HG03045 (cell line): ENCODE measurements at regions not wholly inside any gene's neighbourhood (a gene's known extent, or its start where the extent isn't known, plus 50 kb on each side); places are given as distances from the start of the nearest gene placed in this dataset.

ENCODE experiments used
- ATAC-seq: cut with Tn5 transposase; IDR thresholded peaks from one replicate; pipeline ENCODE4 v1.9.1; 2021; ENCODE audit warnings: mild to moderate bottlenecking, moderate library complexity; ENCODE audit not compliant: unreplicated experiment

DNA sequence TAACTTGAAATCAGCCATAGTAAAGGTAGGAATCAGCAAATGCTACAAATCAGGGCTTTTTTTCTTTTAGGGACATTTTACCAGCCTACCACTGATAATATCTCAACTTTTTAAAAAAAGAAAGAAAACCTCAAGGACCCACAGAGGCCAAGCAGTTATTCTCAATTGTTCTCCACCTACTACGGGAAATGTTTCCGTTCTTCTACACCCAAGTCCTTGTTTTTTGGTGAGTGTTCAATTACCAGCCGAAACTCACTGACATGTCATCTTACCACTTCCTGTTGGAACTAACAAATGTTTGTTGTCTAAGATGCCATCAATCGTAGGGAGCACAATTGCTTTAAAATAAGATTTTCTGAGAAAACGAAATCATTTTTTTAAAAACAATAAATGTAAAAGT, 50.2 kb upstream of the CDK1 start:
- no peak for ATAC-seq

DNA sequence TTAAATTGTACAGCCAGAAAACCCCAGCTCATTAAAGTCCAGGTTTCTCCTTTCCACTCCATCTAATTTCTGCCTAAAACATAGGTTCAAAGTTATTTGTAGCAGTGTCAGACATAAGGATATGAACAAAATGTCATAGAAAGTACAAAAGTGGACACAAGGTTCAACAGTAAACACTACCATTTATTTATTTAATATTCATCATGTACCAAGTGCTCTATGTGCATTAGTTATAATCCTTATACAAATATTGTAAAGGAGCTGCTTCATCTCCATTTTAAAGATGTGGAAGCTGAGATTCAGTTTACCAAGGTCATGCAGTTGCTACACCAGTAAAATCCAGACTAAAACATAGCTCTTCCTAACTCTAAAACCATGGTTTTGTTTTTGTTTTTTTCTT, 52.0 kb upstream of the CDK1 start:
- no peak for ATAC-seq

DNA sequence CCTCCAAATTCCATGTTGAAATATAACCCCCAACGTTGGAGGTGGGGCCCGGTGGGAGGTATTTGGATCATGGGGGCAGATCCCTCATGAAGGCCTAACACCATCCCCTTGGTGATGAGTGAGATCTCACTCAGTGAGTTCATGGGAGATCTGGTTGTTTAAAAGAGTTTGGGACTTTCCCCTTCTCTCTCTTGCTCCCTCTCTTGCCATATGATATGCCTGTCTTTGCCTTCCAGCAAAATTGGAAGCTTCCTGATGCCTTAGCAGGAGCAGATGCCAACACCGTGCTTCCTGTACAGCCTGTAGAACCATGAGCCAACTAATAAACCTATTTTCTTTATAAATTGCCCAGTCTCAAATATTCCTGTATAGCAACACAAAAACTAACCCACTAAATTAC, 55.7 kb upstream of the CDK1 start:
- no peak for ATAC-seq

DNA sequence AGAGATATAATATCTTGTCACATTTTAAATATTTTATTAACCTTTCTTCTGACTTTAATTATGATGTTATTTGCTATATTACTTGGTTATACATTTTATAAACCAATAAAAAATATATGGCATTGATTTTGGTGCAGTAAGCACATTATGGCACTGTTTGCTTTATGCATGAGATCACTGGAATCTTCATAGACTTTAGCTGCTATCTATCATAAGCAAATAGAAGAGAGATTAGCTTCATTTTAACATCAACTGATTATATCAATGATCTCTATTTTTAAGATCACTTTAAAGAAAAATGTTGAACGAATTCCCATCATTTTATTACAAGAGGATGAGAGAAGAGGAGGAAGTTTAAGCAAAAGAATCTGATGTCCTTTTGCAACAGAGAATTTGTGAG, 58.6 kb upstream of the CDK1 start:
- ATAC-seq = no peak

DNA sequence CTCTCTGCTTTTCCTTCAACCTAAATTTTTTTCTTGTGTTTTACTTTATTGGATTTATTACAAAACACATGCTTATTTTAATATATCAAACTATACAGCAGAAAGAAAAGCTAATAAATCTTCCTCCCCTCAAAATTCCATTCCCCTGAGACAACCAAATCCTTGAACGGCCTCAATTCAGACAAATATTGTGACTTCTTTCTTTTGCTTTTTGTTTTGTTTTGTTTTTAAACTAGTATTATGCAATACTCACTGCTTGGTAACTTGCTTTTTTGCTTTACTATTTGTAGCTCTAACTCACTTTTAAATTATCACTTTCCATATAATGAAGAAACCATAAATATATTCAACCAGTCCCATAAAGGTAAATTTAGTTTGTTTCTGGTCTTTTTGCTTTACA, 59.4 kb upstream of the CDK1 start:
- no peak for ATAC-seq

DNA sequence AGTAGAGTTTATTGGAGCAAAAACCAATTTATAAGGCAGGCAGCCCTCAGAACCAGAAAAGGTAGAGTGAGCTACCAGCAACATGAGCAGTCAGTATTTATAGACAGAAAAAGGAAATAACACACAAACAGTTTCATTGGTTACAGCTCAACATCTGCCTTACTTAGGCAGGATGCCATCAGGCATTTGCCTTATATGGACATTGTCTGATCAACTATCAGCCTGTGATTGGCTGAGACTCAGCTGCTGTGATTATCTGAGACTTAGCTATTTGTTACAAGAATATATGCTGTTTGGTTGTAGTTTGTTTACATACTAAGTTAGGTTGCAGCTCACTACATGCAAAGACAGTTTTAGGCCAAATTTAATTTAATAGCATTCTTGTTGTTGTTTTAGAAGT, 60.4 kb upstream of the CDK1 start:
- peak; percentile 94 for ATAC-seq

DNA sequence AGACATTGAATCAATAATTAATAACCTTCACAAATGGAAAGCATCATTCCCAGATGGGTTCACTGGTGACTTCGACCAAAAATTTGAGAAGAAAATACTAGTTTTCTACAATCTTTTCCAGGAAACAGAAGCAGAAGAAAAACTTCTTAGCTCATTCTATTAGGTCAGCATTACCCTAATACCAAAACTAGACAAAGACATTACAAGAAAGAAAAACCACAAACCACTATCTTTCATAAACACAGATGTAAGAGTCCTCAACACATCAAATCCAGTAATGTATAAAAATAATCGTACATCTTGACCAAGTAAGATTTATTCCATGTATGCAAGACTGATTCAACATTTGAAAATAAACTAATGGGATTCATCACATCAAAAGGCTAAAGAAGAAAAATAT, 64.0 kb upstream of the CDK1 start:
- ATAC-seq = peak; percentile 56

DNA sequence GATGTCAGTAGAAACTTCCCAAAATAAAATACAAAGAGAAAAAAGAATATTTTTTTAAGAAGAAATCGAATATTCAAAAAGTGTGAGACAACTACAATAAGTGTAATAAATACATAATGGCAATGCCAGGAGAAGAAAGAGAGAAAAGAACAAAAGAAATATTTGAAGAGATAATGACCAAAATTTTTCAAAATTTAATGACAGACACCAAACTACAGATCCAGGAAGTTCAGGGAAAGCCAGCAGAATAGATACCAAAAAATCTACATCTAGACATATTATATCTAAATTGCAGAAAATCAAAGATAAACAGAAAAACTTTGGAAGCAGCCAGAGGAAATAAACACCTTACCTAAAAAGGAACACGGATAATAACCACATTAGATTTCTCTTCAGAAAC, 66.8 kb upstream of the CDK1 start:
- no peak for ATAC-seq

DNA sequence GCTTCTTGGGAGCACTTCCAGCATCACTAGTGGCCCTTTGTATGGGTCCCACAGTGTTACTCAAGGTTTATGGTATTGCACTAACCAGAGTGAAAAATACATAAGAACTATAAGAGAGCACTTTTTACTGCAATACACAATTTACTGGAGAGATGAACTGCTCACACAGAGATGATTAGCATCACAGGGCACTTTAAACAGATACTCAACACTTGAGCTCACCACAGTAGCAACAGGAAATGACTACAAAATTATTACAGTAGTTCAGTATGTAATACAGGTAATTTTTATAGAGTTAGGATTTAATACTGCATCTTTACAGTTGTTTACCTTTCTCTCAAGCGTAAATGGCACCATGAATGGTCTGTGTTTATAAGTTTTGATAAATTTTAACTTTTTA, 68.2 kb upstream of the CDK1 start:
- ATAC-seq = no peak

DNA sequence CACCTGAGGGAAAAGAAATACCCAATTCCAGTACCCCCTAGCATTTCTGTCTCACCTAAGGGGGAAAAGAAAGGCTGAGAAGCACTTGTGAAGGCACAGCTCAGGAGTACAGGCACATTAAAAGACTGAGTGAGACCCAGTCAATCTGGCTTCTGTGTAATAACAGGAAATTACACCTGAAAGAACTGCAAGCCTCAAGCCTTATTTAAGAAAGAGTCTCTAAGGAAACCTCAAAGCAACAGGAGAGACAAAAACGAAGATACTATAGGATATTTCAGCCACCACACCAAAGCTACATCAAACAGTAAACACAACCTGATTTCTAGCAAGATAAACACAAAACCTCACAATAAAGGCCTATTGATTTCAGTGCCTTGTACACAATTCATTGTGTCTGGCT, 69.6 kb upstream of the CDK1 start:
- no peak for ATAC-seq

DNA sequence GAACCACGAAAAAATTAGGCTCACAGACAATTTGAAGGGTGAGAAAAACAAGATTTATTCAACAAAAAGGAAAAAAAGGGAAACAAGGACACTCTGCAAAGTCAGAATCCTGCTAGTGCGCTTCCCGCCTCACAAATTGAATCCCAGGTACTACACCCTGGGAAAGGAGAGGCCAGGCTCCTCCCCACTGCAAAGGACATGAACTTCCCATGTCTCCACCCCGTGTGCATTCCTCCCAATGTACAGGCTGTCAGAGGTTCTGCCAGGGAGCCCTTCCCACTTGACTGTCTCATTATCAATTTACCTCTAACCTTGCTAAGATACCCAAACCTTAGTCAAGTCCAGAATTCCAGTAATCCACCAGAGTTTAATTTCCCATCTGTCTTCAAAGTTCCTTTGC, 70.4 kb upstream of the CDK1 start:
- ATAC-seq = no peak

DNA sequence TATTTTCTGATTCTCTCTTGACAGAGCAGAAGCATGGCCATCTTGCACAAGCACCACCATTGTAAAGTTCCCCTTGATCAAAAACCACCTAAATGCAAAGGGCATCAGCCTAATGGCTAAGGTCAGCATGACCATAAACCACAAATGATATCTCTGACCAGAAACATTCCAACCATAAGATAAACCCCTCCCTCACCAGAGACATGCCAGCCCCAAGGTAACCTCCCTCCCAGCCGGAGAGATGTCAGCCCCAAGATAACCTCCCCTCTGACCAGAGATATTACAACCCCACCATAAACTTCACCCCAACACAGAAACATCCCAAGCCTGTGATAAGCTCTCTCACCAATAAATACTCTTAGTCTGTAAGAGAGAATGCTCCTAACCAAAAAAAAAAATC, 72.1 kb upstream of the CDK1 start:
- ATAC-seq = no peak

DNA sequence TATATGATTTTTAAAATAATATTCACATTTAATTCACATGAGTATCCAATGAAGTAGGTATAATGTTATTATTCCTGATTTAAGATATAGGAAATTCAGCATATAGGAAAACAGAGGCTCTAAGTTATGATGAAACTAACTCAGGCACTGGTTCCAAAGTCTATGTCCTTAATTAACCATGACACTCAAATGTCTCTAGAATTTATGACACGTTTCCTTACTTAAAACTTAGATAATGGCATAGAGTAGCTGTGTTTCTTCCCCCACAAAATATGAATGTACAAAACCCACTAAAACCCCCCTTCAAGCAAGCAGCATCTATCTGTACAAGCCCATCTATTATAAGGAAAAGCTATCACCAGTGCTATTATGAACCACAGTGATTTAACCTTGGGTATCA, 72.9 kb upstream of the CDK1 start:
- no peak for ATAC-seq

DNA sequence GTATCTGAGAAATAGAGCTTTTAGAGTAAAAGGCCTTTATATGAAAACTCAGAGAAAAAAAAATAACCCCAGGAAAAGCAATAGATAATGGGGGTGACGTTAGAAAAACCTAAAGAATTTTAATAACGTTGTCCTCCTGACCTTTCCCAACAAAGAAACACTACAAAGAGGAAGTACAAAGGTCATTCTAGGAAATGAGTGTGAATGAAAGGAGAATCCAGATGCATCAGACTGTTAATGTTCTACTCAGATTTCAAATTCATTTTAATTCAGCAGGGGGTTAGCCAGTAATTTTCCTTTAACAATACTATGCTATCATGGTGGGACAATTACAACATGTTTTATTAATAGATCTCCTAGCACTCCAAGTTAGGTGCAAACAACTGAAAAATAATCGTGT, 73.8 kb upstream of the CDK1 start:
- no peak for ATAC-seq

DNA sequence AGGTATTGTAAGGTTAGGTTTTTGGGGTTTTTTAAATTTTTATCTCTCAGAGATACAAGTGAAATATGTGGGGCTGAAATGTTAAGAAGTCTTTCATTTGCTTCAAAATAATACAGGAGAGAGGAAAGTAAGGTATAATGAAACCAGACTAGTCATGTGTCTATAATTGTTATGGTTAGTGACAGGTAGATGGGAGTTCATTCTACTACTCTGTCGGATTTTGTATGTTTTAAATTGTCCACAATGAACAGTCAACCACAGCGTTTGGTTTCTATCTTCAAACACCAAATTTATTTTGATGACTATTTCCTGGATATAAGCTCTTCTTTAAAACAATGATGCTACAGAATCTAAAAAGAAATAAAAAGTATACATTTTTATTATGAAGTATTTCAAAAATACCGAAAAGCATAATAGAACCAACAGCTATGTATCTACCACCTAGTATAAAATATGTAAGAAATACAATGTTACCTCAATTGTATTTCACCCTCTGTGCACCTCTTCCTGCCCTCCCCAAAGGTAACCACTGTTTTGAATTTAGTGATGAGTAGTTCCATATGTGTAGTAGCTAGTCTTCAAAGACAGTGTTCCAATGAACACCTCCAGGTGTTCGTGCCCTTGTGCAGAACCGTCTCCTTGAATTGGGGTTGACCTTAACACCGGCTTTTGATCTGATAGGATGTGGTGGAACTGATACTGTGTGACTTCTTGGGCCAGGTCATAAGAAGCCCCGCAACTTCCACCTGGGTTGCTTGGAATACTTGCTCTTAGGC, 74.8 kb upstream of the CDK1 start:
- no peak for ATAC-seq

DNA sequence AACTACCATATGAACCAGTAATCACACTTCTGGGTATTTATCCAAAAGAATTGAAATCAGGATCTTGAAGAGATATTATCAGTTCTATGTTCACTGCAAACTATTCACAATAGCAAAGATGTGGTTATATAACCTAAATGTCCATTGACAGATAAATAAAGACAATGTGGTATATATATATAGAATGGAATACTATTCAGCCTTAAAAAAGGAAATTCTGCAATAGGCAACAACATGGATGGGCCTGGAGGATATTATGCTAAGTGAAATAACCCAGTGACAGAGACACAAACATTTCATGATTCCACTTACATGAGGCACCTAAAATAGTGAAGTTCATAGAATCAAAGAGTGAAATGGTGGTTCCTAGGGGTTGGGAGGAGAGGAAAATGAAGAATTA, 90.6 kb upstream of the CDK1 start:
- ATAC-seq = no peak

DNA sequence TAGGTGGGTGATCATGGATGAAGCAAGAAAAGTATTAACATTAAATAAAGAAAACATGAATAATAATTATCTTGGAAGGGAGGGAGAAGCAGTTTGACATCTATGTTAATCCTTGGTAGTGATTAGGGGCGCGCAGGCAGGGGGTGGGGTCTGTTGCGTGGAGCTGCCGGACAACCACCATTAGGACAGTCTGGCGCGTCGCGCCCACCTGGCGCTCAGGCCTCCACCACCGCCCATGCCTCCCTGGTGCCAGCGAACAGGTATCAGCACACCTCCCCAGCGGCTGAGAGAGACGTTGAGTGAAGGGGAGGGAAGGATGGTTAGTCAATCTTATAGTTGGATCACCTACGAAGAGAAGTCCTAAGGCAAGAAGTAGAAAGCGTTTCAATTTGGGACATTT, 94.2 kb upstream of the CDK1 start:
- no peak for ATAC-seq

DNA sequence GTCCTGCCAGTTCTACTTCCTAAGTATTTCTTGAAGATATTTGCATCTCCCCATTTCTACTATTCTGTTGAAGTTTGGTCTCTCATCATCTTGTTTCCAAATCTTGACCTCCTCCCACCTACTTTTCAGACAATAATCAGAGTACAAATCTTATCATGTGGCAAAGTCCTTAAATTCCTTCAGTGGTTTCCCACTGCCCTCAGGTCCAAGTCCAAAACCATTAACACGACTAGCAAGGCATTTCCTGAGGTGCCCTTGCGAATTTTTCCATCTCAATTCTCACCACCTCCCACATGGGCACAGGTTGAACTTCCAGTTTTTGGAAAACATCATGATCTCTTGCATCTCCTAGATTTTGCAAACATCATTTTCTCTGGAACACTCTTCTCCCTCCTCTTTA, 97.2 kb upstream of the CDK1 start:
- no peak for ATAC-seq

DNA sequence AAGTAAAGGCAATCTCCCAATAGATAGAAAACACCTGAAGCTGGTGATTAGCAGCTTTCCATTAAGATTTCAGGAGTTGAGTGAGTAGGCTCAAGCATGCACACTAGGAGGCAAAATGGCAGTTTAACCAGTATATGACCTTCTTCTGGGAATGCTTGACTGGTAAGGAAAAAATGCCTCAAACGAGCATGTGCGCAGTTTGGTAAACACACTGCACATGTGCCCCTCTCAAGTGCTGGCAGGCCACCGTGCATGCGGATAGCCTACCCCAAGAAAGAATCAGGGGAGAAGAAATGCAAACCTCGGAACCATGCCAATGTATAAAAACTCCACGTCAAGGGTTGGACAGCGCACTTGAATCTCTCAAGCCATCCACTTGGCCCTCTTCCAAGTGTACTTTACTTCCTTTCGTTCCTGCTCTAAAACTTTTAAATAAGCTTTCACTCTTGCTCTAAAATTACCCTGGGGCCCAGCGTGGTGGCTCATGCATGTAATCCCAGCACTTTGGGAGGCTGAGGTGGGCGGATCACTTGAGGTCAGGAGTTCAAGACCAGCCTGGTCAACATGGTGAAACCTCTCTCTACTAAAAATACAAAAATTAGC, 98.8 kb upstream of the CDK1 start:
- ATAC-seq = no peak

DNA sequence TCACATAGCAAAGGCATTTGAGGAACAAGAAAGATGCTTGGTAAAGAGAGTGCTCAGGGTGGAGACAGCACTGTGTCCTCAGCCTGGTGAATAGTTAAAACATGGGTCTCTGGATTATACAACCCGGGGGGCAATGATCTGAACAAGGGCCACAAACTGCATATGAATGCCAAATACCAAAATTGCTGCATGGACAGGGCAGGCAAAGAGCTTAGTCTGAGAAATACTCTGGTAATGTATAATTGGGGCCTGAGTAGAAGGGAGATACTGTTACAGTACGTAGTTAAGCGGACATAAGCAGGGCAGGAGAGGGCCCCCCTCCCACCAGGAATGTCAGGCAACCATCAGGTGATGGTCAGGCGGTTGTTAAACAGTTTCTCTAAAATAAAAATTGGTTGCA, 99.3 kb upstream of the CDK1 start:
- ATAC-seq = no peak

DNA sequence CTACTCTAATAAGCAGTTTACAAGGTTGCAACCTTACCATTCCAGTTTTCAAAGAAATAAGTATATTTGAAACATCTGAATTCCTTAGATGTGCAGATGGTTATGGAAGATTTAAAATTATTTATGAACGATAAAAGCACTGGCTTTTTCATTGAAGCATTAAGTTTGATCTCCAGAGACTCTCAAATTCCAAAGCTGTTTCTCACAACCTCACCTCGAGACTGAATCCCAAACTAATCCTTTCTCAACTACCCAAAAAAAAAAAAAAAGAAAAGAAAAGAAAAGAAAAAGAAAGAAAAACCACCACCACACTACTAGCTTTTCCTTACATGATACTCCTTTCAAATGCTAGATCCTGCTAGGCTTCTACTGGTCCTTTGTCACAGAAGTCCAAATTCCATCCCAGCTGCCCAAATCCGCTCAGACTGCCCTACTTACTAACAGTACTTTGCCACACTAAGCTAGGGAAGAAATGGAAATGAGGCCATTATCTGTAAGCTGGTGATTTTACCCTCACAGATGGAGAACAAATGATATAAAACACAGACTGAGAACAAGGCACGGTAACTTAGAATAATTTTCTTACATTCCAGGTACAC, 100.6 kb upstream of the CDK1 start:
- ATAC-seq = no peak

DNA sequence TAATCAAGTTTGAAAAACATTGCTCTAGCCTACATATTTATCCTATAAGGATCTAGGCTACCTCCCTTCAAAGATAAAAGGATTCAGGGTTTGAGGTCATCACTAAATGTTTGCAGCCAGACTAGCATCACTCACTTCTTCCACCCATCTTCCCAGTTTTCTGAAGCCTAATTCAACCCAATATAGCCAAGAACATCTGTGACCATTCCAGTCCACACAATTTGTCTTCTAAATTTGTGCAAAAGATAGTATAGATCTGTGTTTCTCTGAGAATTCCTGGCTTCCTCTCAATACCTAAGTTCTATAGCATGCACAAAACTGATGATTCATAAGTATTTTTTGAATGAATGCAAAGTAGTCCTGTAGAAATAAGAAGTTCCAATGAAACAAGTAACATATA, 103.0 kb upstream of the CDK1 start:
- ATAC-seq = no peak

DNA sequence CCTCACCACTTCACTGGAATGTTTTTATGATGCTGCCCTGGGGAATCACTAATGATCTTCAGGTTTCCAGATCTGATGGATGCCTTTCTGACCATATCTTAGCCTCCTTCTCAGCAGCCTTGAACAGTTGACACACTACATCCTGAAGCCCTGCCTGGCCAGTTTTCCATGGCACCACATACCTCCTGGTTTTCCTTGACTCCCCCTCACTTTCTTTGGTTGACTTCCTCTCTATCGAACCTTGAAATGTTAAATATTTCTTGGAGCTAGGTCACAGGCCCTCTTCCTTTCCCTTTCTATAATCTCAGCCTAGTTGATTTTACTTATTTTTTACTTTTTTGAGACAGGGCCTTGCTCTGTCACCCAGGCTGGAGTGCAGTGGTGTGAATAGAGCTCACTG, 108.8 kb upstream of the CDK1 start:
- no peak for ATAC-seq
